Muscle of arm (tissue), 1 donor: ENCODE measurements at regions not wholly inside any gene's neighbourhood (a gene's known extent, or its start where the extent isn't known, plus 50 kb on each side); places are given as distances from the start of the nearest gene placed in this dataset.
"Not testable (repeated sequence)": the region's sequence is repeated elsewhere in the genome, so short reads cannot be mapped to it uniquely, and the experiment has no call there.

Experiments used
- DNase-seq: peaks from one replicate; pipeline ENCODE4 v3.0.0-alpha.2; 2013

- DNase-seq = no peak
These were observed 88.3 kb upstream of the CHST15 start for GRCh38 chr10:124181656-124182055.

GRCh38 chr10:124180947-124181549 is 87.7 kb upstream of the CHST15 start:
- DNase-seq = no peak

DNA sequence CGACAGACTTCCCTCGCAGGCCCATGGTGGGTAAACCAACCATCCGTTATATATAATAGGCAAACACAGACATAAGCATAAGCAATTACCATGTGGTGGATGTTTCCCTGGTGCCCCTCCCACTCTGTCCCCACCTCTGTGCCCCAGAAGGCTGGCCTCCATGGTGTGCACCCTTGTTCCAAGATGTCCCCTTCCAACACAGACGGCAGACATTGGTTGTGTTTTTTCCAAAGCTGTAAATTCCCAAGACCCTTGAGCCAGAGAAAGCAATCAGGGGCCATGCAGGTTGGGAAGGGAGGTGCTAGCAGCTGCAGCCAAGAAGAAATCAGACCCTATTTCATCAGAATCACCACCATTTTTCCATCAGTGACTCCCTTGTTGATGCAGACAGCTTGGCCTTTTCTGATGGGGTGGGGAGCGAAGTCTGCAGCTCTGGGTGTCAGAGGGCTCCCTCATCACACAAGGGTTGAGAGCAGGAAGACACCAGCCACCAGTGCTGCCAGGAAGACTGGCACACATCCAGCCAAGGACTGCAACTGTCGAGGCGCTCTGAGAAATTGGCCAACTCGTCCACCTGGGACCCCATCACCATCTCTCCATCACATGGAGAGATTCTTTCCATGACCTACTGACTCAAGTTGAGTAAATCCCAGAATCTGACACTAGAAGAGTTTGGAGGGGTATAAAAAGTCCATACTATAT is 86.8 kb upstream of the CHST15 start:
- DNase-seq = no peak

GRCh38 chr10:124179308-124180043 is 86.1 kb upstream of the CHST15 start:
- no peak for DNase-seq

- DNase-seq = no peak
These were observed 83.8 kb upstream of the CHST15 start for GRCh38 chr10:124177180-124177518.

DNA sequence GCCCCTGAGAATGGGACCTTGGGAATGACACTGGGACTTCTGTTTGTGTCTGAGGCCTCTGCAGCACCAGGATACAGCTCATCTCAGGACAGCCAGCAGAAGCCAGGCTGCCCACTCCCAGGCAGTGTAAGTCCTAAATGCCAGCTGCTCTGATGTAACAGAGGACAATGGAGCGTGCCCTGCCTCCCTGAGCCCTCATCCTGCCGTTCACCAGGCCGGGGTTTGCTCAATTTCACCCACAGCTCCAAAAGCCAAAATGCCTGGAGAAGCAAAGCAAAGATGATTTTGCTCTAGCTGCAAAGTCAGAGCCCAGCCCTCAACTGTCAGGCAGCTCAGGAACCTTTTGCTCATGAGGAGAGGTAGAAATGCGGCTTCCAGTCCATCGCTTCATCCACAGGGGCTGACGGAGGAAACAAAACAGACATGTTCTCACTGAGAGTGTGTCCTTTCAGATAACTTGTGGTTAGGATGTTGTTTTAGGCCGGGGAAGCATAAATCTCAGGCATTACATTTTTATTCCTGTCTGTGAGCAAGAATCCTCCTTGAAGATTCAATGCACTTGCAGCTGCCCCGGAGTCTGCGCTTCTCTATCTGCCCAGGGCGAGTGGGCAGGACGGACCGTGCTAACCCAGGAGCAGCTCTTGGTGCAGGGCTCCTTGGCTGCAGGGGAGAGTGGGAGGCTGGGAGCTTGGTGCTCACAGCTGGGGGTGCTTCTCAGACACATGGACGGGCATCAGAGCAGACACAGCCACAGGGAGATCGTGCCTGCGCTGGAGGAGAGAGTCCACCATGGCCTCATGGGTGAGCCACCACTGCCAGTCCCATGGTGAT is 83.2 kb upstream of the CHST15 start:
- no peak for DNase-seq

DNA sequence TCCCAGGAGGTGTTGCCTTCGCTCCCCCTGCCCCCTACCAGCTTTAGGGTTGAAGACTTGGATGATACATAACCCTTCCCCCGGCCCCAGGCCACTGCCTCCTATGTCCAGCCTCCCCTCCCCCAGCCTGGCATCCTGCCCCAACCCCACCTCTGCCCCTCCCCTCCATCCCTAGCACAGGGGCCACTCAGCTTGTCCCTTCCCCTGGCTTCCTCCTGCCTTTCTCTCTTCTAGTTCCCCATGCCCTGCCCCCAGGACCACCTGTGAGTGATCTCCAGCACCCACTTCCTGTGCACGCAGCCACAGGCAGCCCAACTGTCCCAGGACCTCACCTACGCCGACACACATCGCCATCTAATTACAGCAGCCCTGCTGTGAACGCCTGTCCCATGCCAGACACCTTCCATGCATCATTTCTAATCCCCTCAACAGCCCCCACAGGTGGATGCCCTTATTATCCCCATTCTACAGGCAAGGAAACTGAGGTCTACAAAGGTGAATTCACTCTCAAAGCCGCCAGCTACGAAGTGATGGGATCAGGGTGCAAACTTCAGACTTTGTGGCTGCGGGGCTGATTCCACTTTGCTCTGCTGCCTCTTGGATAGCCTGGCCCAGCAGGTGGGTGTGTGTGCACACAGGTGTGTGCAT is 82.4 kb upstream of the CHST15 start:
- no peak for DNase-seq

DNA sequence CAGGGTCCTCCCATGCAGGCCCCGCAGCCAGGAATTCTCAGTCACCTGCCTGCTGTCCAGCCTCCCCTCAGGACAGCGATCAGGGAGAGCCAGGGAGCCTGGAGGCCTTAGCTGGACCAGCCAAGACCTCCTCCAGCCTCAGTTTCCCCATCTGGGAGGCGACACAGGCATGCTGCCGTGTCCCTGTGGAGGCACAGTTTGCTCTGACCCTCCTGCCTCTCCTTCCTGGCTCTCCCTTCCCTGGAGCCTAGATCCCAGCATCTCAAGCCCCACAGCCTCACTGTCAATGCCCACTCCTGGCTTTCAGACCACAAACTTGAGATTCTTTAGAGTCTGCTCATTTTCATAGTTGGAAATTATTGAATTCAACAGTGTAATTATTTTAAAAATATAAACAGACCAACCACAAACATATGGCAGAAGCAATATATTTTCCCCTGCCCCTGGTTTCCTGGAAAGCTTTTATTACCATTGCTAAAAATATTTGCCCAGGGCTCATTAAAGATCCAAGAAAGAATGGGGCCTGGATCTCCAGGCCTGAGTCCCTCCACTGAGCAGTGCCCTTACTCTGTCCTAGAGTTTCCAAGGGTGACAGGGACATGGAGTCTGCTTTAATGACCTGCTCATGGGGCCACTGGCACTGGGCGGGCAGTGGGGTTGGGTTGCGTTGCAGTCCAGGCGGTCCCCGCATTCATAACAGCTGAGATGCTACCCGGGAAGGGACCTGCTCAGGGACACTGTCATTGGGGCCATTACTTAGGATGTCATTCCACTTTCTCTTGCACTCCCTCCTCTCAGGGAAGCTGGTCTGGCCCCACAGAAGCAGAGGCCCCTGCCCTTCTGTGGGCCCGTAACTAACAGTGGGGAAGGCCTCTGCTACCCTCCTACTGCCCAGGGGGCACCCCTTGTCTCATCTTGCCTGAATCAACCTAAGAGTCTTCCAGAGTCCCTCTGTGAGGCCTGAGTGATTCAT is 81.6 kb upstream of the CHST15 start:
- no peak for DNase-seq

- no peak for DNase-seq
These were observed 80.7 kb upstream of the CHST15 start for GRCh38 chr10:124174071-124174566.

- DNase-seq = no peak
These were observed 80.0 kb upstream of the CHST15 start for GRCh38 chr10:124173298-124173900.

GRCh38 chr10:124172181-124172916 is 79.0 kb upstream of the CHST15 start:
- no peak for DNase-seq

DNA sequence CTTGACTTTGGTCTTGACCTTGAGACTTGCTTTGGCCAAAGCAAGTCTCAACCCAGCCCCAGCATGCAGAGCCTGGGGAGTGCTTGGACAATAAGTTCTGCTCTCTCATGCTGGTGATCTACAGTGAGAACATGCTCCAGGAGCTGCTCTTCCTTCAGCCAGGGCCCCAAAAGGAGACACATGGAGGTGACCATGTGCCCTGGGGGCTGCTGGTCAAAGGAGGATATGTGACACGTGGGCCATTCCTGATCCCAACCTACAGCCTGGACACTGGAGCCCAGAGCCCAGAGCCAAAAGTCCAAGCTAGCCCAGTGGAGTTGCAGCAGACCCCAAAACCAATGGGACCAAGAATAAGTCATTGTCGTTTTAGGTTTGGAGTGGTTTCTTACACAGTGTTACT is 78.2 kb upstream of the CHST15 start:
- DNase-seq = no peak

- DNase-seq = no peak
These were observed 77.2 kb upstream of the CHST15 start for GRCh38 chr10:124170631-124171030.

- DNase-seq = no peak
These were observed 75.8 kb upstream of the CHST15 start for GRCh38 chr10:124168991-124169802.

- DNase-seq = no peak
These were observed 75.2 kb upstream of the CHST15 start for GRCh38 chr10:124168581-124168980.

GRCh38 chr10:124167925-124168324 is 74.5 kb upstream of the CHST15 start:
- DNase-seq = not testable (repeated sequence)

DNA sequence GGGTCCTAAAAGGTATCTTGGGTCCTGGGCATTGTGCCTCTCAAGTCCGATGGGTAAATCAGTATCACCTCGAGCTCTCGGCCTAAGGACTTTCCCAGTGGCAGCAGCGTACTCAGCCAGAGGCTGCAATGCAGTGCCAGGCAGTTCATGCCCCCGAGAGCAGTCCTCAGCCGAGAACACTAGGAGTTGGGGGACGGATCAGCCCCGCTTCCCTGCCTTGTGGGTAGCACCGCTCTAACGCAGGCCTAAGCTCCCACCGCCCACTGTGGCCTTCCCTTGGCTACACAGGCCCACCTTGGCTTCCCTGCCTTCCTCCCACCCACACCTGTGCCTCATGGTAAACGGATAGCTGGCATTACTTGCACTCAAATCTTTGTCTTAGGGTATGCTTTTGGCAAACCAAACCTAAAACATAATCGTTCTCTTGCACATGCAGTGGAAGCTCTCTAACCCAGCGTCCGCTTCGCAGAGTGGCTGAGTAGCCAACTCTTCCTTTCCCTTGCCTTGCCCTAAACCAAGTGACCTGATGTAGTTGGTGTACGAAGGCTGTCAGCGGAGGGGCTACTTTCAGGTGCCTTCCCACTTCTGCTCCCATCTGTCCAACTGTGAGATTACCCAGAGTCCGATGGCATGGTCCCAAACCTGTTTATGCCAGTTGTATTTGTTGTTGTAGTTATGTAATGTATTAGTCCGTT is 73.2 kb upstream of the CHST15 start:
- DNase-seq = no peak

DNA sequence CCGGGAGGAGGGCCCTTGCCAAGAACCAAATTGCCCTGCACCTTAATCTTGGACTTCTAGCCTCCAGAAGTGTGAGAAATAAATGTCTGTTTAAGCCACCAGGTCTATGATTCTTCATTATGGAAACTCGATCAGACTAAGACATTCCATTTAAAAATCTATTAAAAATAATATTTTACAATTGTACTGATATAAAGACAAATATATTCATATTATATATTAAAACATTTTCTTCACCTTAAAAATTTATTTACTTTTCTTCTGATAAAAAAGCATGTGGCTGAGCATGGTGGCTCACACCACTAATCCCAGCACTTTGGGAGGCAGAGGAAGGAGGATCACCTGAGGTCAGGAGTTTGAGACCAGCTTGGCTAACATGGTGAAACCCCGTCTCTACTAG is 72.4 kb upstream of the CHST15 start:
- no peak for DNase-seq
